Thoracic aorta (tissue), 2 donors: ENCODE measurements at regions not wholly inside any gene's neighbourhood (a gene's known extent, or its start where the extent isn't known, plus 50 kb on each side); places are given as distances from the start of the nearest gene placed in this dataset.

Source experiments
- ATAC-seq: fragments of 150-250 bp; one replicate; pipeline ENCODE4 v1.8.0; 2017; ENCODE audit warnings: low read depth; ENCODE audit not compliant: insufficient number of reproducible peaks, low FRiP score
- DNase-seq: peaks from one replicate; pipeline ENCODE4 v3.0.0-alpha.2; 2020; ENCODE audit warnings: low spot score
- H3K27ac ChIP-seq, 2 donors: fragments of 200-600 bp; sonication (generic); 1 replicate in 1 of 2; 2 replicates in 1 of 2; pipeline ENCODE4 v1.5.1; 2016; ENCODE audit warnings: mild to moderate bottlenecking in 2 of 2, moderate library complexity in 2 of 2
- H3K27me3 ChIP-seq: fragments of 200-600 bp; sonication (generic); replicated peaks from 2 replicates; pipeline ENCODE4 v1.6.0; 2016; ENCODE audit warnings: mild to moderate bottlenecking; ENCODE audit not compliant: insufficient read depth
- H3K36me3 ChIP-seq: fragments of 200-600 bp; sonication (generic); one replicate; pipeline ENCODE4 v1.5.1; 2016
- H3K4me1 ChIP-seq, 2 donors: fragments of 200-600 bp; sonication (generic); 1 replicate in 1 of 2; 2 replicates in 1 of 2; pipeline versions ENCODE4 v1.5.1 to v1.6.0; 2016; ENCODE audit warnings: low read depth in 2 of 2, mild to moderate bottlenecking in 1 of 2; ENCODE audit not compliant: control insufficient read depth in 1 of 2
- H3K4me3 ChIP-seq: fragments of 200-600 bp; sonication (generic); 2 replicates; pipeline ENCODE4 v1.5.1; 2016; ENCODE audit warnings: mild to moderate bottlenecking
- H3K9me3 ChIP-seq: fragments of 200-600 bp; sonication (generic); 2 replicates; pipeline ENCODE4 v1.5.1; 2016
- TF ChIP-seq, protein P1 (sequence below): fragments of 200-600 bp; sonication (generic); IDR thresholded peaks from one replicate; pipeline ENCODE4 v1.5.1; 2019; ENCODE audit warnings: antibody characterized with exemption

- ATAC-seq: no peak
- no peak overlapping the region for H3K27ac ChIP-seq
- TF ChIP-seq, protein P1, sequence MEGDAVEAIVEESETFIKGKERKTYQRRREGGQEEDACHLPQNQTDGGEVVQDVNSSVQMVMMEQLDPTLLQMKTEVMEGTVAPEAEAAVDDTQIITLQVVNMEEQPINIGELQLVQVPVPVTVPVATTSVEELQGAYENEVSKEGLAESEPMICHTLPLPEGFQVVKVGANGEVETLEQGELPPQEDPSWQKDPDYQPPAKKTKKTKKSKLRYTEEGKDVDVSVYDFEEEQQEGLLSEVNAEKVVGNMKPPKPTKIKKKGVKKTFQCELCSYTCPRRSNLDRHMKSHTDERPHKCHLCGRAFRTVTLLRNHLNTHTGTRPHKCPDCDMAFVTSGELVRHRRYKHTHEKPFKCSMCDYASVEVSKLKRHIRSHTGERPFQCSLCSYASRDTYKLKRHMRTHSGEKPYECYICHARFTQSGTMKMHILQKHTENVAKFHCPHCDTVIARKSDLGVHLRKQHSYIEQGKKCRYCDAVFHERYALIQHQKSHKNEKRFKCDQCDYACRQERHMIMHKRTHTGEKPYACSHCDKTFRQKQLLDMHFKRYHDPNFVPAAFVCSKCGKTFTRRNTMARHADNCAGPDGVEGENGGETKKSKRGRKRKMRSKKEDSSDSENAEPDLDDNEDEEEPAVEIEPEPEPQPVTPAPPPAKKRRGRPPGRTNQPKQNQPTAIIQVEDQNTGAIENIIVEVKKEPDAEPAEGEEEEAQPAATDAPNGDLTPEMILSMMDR: no peak
- H3K4me1 ChIP-seq: peaks cover 0 to 13% of the 10 kb centered on the region in 2 donors
- no peak overlapping the region for H3K4me3 ChIP-seq
- no peaks in the 10 kb centered on the region for H3K27me3 ChIP-seq
- H3K36me3 ChIP-seq: no peaks in the 10 kb centered on the region
- DNase-seq: no peak
- no peaks in the 10 kb centered on the region for H3K9me3 ChIP-seq
Observed at GRCh38 chr10:47092376-47092775, 181.1 kb downstream of the PTPN20 start.

GRCh38 chr10:47092831-47093230 is 181.6 kb downstream of the PTPN20 start:
- no peaks in the 10 kb centered on the region for H3K27me3 ChIP-seq
- H3K4me1 ChIP-seq: peaks cover 0 to 13% of the 10 kb centered on the region in 2 donors
- TF ChIP-seq, protein P1: no peak
- H3K36me3 ChIP-seq: no peaks in the 10 kb centered on the region
- H3K4me3 ChIP-seq: no peak overlapping the region
- no peaks in the 10 kb centered on the region for H3K9me3 ChIP-seq
- ATAC-seq (no peak), DNase-seq (no peak)
- no peak overlapping the region for H3K27ac ChIP-seq

- H3K4me3 ChIP-seq: no peak overlapping the region
- H3K4me1 ChIP-seq: peaks cover 0 to under 1% of the 10 kb centered on the region in 2 donors
- DNase-seq (no peak), ATAC-seq (no peak)
- no peak overlapping the region for H3K27ac ChIP-seq
- no peaks in the 10 kb centered on the region for H3K27me3 ChIP-seq
- TF ChIP-seq, protein P1: no peak
- no peaks in the 10 kb centered on the region for H3K9me3 ChIP-seq
- no peaks in the 10 kb centered on the region for H3K36me3 ChIP-seq
Observed at GRCh38 chr10:47094126-47094525, 182.9 kb downstream of the PTPN20 start.

DNA sequence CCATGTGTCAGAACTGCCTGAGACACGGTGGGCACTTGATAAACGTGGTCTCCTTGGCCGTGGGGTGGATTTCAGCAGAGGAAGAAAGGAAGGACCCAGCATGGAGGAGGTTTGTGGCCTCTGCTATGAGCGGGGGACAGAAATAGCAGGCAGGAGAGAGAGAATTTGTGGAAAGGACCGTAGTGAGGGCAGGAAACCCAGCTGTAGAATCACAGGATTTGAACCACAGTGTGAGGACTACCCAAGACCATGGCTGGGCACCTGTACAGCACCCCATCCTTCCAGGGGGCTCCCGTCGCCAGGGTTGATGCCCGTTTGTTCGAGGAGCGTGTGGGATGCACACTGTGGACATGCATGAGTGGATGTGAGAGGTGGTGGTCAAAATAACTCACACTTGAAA is 183.4 kb downstream of the PTPN20 start:
- Histone ChIP-seq H3K36me3 (no peaks in the 10 kb centered on the region), H3K27me3 (no peaks in the 10 kb centered on the region), H3K4me1 (no peaks in the 10 kb centered on the region), H3K4me3 (no peak overlapping the region), H3K9me3 (no peaks in the 10 kb centered on the region), H3K27ac (no peak overlapping the region)
- TF ChIP-seq, protein P1: no peak
- DNase-seq (no peak), ATAC-seq (no peak)

DNA sequence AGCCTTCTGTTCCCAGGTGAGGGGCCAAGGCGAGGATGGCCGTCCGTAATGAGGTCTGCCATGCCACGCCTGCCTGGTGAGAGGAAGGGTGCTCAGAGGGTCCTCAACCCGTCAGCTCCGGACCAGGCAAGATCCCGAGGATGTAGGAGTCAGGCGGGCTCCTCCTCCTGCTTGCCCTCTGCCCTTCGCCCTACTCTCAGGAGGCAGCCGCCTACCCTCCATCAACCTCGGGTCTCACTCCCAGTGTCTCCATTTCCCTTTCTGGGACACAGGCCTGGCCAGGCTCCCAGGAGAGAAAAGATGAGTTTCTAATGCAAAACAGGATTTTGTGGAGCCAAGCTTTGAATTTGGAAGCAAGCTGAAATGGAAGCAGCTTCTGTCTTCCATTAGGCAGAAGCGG is 184.0 kb downstream of the PTPN20 start:
- Histone ChIP-seq H3K27ac (no peak overlapping the region), H3K36me3 (no peaks in the 10 kb centered on the region), H3K9me3 (no peaks in the 10 kb centered on the region), H3K4me1 (no peaks in the 10 kb centered on the region), H3K4me3 (no peak overlapping the region), H3K27me3 (no peaks in the 10 kb centered on the region)
- TF ChIP-seq, protein P1: no peak
- no peak for ATAC-seq
- no peak for DNase-seq
